WTC11 (cell line): ENCODE measurements at regions not wholly inside any gene's neighbourhood (a gene's known extent, or its start where the extent isn't known, plus 50 kb on each side); places are given as distances from the start of the nearest gene placed in this dataset.

Source experiments
- CTCF ChIP-seq: fragments of 200-600 bp; IDR thresholded peaks from 2 replicates; pipeline ENCODE4 v1.8.0; 2022; ENCODE audit warnings: antibody characterized with exemption
- ESRRA ChIP-seq: sonication (generic); formaldehyde crosslinking; IDR thresholded peaks from 2 replicates; pipeline ENCODE4 v1.8.1; 2022; ENCODE audit warnings: mild to moderate bottlenecking, missing genetic modification reagents, borderline replicate concordance
- FOXJ3 ChIP-seq: sonication (generic); formaldehyde crosslinking; IDR thresholded peaks from 2 replicates; pipeline ENCODE4 v1.9.0; 2021; ENCODE audit warnings: missing genetic modification reagents, mild to moderate bottlenecking, borderline replicate concordance
- IRF2 ChIP-seq: sonication (generic); formaldehyde crosslinking; IDR thresholded peaks from 2 replicates; pipeline ENCODE4 v1.8.0; 2022; ENCODE audit warnings: low read depth, missing genetic modification reagents, borderline replicate concordance
- MYBL2 ChIP-seq: sonication (generic); formaldehyde crosslinking; IDR thresholded peaks from 2 replicates; pipeline ENCODE4 v1.8.1; 2023; ENCODE audit warnings: mild to moderate bottlenecking, moderate library complexity, missing genetic modification reagents
- TCF7 ChIP-seq: sonication (generic); formaldehyde crosslinking; IDR thresholded peaks from 2 replicates; pipeline ENCODE4 v1.8.0; 2022; ENCODE audit warnings: mild to moderate bottlenecking, low read depth, missing genetic modification reagents, moderate library complexity

GRCh38 chr4:117488692-117489091, 403.3 kb upstream of the TRAM1L1 start:
- TF ChIP-seq CTCF = no peak
- no peak for TF ChIP-seq IRF2 (CRISPR knock-in tag)
- no peak for TF ChIP-seq MYBL2 (CRISPR knock-in tag)
- no peak for TF ChIP-seq ESRRA (CRISPR knock-in tag)
- TF ChIP-seq FOXJ3 (CRISPR knock-in tag) = no peak
- TF ChIP-seq TCF7 = no peak
